Astrocyte of the hippocampus (primary cell): ENCODE measurements at regions not wholly inside any gene's neighbourhood (a gene's known extent, or its start where the extent isn't known, plus 50 kb on each side); places are given as distances from the start of the nearest gene placed in this dataset.
"Not testable (repeated sequence)": the region's sequence is repeated elsewhere in the genome, so short reads cannot be mapped to it uniquely, and the experiment has no call there.

Experiments
- DNase-seq: peaks from one replicate; pipeline ENCODE4 v3.0.0; 2011; ENCODE audit warnings: low read depth, low spot score

- DNase-seq, result no peak
Measured at GRCh38 chr16:22678311-22678710, 135.7 kb upstream of the HS3ST2 start.

GRCh38 chr16:22681554-22682291 lies 132.2 kb upstream of the HS3ST2 start:
- no peak for DNase-seq

- no peak for DNase-seq
Measured at GRCh38 chr16:22683258-22683657, 130.7 kb upstream of the HS3ST2 start.

- no peak for DNase-seq
Measured at GRCh38 chr16:22683730-22684573, 130.0 kb upstream of the HS3ST2 start.

- DNase-seq, result no peak
Measured at GRCh38 chr16:22684574-22685458, 129.1 kb upstream of the HS3ST2 start.

GRCh38 chr16:22685459-22685830 lies 128.5 kb upstream of the HS3ST2 start:
- DNase-seq, result no peak

GRCh38 chr16:22687031-22687530 lies 126.9 kb upstream of the HS3ST2 start:
- no peak for DNase-seq

GRCh38 chr16:22688463-22688862 lies 125.5 kb upstream of the HS3ST2 start:
- DNase-seq, result no peak

- DNase-seq, result no peak
Measured at GRCh38 chr16:22688930-22689329, 125.0 kb upstream of the HS3ST2 start.

GRCh38 chr16:22691335-22691734 lies 122.6 kb upstream of the HS3ST2 start:
- DNase-seq, result no peak

GRCh38 chr16:22692034-22692433 lies 121.9 kb upstream of the HS3ST2 start:
- DNase-seq, result no peak

GRCh38 chr16:22692916-22693637 lies 120.9 kb upstream of the HS3ST2 start:
- DNase-seq, result no peak

- DNase-seq, result no peak
Measured at GRCh38 chr16:22693638-22694340, 120.2 kb upstream of the HS3ST2 start.

GRCh38 chr16:22694887-22695382 lies 119.0 kb upstream of the HS3ST2 start:
- DNase-seq, result peak; percentile 83

- DNase-seq, result not testable (repeated sequence)
Measured at GRCh38 chr16:22695773-22696172, 118.2 kb upstream of the HS3ST2 start.

GRCh38 chr16:22699356-22699755 lies 114.6 kb upstream of the HS3ST2 start:
- no peak for DNase-seq

GRCh38 chr16:22705799-22706198 lies 108.2 kb upstream of the HS3ST2 start:
- no peak for DNase-seq

- DNase-seq, result no peak
Measured at GRCh38 chr16:22710326-22710725, 103.6 kb upstream of the HS3ST2 start.

- no peak for DNase-seq
Measured at GRCh38 chr16:22711847-22712246, 102.1 kb upstream of the HS3ST2 start.

- no peak for DNase-seq
Measured at GRCh38 chr16:22712471-22712870, 101.5 kb upstream of the HS3ST2 start.
